GM18861 (cell line): ENCODE measurements at regions not wholly inside any gene's neighbourhood (a gene's known extent, or its start where the extent isn't known, plus 50 kb on each side); places are given as distances from the start of the nearest gene placed in this dataset.
"Not testable (repeated sequence)": the region's sequence is repeated elsewhere in the genome, so short reads cannot be mapped to it uniquely, and the experiment has no call there.

ENCODE experiments used
- ATAC-seq: cut with Tn5 transposase; IDR thresholded peaks from one replicate; pipeline ENCODE4 v1.9.1; 2021; ENCODE audit not compliant: unreplicated experiment

GRCh38 chr6:113181164-113181563 lies 676.0 kb upstream of the MARCKS start:
- no peak for ATAC-seq

- ATAC-seq = no peak
Measured at GRCh38 chr6:113182370-113183141, 674.6 kb upstream of the MARCKS start.

DNA sequence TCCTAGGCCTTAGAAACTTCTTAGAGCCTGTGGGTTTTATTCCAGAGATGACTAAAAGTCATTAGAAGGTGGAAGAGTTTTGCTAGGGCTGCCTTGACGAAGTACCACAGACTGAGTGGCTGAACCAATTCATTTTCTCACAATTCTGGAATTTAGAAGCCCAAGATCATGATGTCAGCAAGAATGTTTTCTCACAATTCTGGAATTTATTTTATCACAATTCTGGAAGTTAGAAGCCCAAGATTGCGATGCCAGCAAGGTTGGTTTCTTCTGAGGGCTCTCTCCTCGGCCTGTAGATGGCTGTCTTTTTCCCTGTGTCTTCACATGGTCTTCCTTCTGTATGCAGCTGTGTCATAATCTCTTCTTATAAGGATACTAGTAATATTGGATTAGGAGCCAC lies 672.9 kb upstream of the MARCKS start:
- no peak for ATAC-seq

GRCh38 chr6:113184736-113185135 lies 672.4 kb upstream of the MARCKS start:
- ATAC-seq = no peak

DNA sequence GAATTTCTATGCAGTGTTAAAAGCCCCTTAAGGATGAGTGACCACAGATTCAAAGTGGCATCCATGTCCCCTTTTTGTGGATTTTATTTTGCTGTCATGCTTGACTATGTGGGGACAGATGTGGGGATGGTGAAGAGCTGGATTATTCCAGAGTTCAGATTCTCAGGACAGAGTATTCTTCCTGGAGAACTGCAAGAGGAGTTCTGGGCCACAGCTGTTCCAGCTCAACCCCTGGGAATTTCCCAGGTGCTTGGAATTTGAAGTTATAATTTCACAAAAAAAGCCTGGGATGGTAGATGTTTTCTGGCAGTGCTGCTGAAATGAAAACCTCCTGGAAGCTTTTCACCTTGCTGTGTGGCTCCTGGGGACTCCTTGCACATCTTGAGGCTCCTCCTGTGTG lies 671.8 kb upstream of the MARCKS start:
- no peak for ATAC-seq

GRCh38 chr6:113187661-113188060 lies 669.5 kb upstream of the MARCKS start:
- ATAC-seq = no peak

DNA sequence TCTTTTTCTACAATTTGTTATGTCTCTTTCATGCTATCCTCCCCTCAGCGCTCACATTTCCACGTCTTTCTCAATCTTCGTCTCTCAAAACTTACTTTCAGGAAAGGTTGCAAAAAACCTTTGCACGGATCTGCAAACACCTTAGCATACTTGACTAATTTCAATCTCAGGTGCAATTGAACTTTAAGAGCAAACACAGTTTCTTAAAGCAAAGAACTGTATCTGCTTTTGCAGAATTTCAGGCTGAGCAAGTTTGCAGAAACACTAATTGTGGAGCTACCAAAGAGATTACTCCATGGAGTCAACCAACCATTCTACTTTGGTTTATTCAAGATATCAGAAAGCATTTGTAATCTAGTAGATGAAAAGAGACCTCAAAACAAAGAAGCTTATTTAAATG lies 668.2 kb upstream of the MARCKS start:
- no peak for ATAC-seq

DNA sequence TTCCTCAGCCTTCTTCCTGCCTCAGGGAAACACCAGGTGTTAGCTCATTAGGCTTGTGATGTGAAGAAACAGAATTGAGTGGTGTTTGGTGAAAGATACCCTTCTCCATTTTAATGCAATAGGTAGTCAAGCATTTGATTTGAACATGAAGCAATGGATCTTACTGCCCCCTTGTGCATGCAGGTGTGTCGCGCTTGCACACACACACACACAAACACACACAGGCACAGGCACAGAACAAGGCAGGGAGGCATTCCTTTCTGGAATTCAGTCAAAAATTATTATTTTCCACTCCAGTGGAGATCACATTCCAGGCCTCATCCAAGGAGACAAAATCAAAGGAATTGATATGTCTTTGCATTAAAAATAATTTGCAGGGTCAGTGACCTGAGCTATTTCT lies 667.0 kb upstream of the MARCKS start:
- no peak for ATAC-seq

DNA sequence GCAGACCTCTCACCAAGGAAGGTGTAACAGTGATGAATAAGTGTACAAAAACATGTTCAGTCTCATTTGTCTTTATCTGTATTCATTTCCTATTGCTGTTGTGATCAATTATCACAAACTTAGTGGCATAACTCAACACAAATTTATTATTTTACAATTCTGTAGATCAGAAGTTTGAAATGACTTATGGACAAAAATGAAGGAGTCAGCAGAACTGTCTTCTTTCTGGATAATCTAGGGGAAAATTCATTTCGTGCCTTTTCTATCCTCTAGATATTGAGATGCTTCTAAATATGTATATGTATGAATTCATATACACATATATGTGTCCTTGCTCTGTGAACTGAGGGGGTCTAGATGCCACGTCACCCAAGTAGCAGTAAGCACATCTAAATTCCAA lies 663.1 kb upstream of the MARCKS start:
- no peak for ATAC-seq

- no peak for ATAC-seq
Measured at GRCh38 chr6:113202852-113203714, 654.1 kb upstream of the MARCKS start.

DNA sequence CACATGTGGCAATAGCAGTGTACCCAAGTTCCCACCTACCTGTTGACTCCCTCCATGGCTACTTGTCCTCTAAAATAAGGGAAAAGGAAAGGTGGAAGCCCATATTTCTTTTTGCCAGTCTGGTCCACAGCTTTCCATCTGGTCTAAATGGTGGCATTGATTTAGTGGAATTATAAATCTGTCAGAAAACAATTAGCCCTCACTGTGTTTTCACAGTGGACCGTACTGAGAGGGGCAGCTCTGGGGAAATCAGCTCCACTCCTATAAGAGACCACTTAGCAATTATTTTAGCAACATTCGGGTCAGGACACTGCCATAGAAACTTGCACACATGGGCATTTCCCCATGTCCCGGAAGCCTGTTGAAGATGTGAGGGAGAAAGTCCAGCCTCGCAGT lies 653.4 kb upstream of the MARCKS start:
- no peak for ATAC-seq

DNA sequence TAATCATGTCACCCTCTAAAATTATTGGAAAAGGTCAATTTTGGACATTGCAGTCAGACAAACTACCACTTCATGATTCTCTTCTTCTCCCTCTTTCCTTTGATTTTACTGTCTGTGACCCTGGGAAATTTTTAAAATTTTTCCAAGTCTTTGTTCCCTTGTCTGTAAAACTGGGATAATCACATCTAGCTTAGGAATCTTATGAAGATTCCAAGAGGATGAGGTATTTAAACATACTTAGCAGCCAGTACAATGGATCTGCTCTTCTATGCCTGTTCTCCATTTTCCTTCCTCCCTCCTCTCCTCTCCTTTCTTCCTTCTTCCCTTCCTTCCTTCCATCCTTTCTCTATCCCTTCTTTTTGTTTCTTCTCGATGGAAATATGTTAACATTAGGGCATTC lies 651.6 kb upstream of the MARCKS start:
- no peak for ATAC-seq

DNA sequence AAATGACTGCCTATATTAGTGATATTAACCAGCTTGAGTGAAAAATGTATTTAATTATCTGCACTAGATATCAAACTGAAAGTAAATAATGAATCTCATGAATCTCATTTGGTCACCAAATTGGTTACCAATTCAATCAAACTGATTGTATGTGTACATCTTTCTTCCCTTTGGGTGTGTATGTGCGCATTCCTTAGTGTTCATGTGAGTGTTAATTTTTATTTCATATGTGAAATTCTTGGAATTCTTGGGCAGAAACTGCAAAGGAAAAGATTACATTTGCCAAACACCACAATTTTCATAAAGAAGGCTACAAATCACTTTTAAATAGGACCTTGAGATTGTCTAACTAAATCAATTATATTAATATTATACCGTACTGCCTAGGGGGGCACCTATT lies 648.4 kb upstream of the MARCKS start:
- ATAC-seq = no peak

DNA sequence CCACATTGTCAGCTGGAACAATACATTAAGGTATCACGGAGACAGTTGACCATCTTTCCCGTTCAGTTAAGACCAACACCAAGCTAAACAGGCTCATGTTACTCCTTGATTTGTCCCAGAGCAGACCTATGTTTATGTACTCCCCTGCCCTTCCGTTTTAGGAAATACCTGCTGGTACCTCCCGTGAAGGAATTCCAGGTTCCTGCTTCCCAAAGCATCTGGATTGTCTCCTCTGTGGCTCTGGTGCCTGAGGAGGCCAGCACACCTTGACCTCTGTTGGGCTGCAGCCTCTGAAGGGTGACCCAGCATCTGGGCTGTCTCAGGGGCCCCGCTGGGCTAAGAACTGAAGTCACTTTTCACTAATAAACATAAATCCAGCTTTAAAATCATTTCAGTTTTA lies 647.8 kb upstream of the MARCKS start:
- no peak for ATAC-seq

DNA sequence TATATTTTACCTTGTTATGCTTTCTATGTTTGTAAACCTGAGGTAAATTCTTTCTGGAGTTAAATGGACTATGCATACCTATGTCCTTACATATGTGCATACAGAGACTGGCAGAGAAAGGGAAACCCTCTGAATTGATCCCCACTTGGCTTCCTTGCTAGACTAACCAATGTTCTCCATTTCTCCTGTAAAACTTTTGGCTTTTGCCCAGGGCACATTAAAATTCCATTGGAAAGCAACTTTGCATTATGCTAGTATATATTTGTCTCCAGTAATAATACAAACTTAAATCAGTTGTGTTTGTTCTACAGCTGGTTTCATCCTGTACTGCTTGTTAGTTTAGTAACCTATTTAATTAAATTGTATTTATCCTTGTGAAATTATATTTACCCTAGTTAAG lies 646.0 kb upstream of the MARCKS start:
- no peak for ATAC-seq

DNA sequence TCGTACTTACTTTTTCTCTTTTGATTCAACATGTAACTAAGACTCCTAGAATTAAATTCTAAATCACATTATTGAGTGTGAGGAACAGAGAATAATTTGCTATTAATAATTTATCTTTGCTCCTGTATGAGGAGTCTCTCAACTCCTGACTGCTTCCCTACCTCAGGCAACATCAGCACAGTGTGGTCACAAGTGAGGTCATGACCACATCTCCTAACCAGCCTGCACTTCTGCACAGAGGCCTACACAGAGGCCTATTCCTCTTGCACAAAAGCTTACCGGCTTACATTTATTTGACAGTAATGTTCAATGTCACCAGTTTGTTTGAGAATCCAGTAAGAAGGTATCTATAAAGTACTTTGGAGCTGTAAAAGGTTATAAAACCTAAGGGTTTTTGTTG lies 637.4 kb upstream of the MARCKS start:
- ATAC-seq = no peak

GRCh38 chr6:113220832-113221231 lies 636.3 kb upstream of the MARCKS start:
- no peak for ATAC-seq

DNA sequence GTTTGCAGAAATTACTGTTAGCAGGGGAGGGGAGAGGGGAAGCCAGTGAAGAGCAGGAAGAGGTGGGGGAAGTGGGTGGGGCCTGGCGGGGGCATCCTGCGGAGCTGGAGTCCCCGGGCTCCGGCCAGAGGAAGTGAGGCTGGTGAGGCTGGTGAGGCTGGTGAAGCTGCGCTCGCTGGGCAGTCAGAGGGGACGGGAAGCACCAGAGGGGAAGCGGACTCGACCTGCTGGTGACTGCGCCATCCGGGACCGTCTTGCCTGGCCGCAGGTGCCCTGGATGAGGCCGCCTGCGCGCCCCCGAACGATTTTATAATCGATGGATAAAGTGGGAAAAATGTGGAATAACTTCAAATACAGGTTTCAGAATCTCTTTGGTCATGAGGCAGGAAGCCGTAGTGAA lies 635.3 kb upstream of the MARCKS start:
- ATAC-seq = no peak

DNA sequence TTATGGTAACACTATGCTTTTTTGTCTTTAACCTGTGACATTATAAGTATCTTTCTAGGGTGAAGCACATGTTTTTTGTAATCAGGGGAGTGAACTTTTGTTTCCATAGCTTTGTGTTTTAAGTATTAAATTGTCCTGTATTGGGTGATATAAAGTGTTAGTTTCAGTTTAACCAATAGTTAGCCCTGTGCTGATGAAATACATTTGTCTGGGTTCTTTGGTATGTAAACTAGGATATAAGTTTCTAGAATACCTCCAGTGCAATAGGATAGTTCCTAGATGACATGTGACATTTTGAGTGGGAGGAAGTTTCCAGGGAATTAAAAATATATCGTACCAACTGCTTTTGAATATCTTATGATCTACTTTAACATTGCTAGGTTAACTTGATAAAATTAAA lies 611.0 kb upstream of the MARCKS start:
- ATAC-seq = no peak

DNA sequence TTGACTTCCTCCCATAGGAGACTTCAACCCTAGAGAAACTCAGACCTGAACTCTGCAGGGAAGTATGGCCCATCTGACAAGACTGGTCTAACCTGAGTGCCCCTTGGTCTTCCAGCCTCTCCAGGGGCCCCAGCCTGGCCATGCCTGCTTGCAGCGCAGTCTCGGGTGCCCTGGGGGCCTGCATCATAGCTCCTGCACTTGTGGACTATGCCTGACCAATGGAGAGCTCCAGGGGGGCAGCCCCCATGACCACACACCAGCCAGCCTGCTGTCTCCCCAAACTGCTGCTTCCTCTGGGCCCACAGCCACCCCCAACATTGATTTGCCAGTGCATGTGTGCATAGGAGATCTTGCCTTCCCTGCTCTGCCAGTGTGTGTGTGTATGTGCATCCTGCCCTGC lies 608.6 kb upstream of the MARCKS start:
- no peak for ATAC-seq

GRCh38 chr6:113254194-113254593 lies 603.0 kb upstream of the MARCKS start:
- not testable (repeated sequence) for ATAC-seq

DNA sequence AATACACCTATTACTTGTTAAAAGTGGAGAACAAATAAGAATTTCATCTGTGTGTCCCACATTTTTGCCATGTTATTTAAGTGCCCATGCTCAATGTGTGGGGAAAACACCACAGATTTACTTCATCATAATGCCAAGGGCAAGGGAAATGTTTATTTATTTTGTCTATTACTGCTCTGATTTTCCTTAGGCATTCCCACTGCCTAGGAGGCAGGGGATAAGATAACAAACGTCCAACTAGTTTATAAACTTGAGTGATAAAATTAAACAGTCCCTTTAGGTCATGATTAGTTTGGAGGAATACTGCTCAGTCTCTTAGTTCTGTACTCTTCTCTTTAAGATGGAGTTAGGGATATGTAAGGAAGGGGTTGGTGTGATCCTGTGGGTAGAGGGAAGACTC lies 598.4 kb upstream of the MARCKS start:
- no peak for ATAC-seq
